EL (cell line): ENCODE measurements at regions not wholly inside any gene's neighbourhood (a gene's known extent, or its start where the extent isn't known, plus 50 kb on each side); places are given as distances from the start of the nearest gene placed in this dataset.

Experiments
- DNase-seq: peaks from one replicate; pipeline ENCODE4 v3.0.0-alpha.2; 2016

- DNase-seq, result peak; percentile 66
Measured at GRCh38 chr3:72336821-72337479, 511.3 kb downstream of the SHQ1 start.

GRCh38 chr3:72336114-72336651, 512.1 kb downstream of the SHQ1 start:
- DNase-seq, result no peak

- DNase-seq, result no peak
Measured at GRCh38 chr3:72335458-72336095, 512.7 kb downstream of the SHQ1 start.

GRCh38 chr3:72334681-72335457, 513.4 kb downstream of the SHQ1 start:
- no peak for DNase-seq

GRCh38 chr3:72332689-72333088, 515.6 kb downstream of the SHQ1 start:
- DNase-seq, result no peak

- no peak for DNase-seq
Measured at GRCh38 chr3:72332036-72332435, 516.2 kb downstream of the SHQ1 start.

- no peak for DNase-seq
Measured at GRCh38 chr3:72331076-72331475, 517.2 kb downstream of the SHQ1 start.

- no peak for DNase-seq
Measured at GRCh38 chr3:72329354-72329753, 518.9 kb downstream of the SHQ1 start.

- no peak for DNase-seq
Measured at GRCh38 chr3:72328755-72329277, 519.4 kb downstream of the SHQ1 start.

- no peak for DNase-seq
Measured at GRCh38 chr3:72327008-72327407, 521.2 kb downstream of the SHQ1 start.

GRCh38 chr3:72324253-72324811, 523.9 kb downstream of the SHQ1 start:
- DNase-seq, result no peak

GRCh38 chr3:72323773-72324172, 524.5 kb downstream of the SHQ1 start:
- DNase-seq, result no peak

- no peak for DNase-seq
Measured at GRCh38 chr3:72322264-72322976, 525.8 kb downstream of the SHQ1 start.

GRCh38 chr3:72320955-72321303, 527.3 kb downstream of the SHQ1 start:
- no peak for DNase-seq

- no peak for DNase-seq
Measured at GRCh38 chr3:72320095-72320954, 527.9 kb downstream of the SHQ1 start.

- DNase-seq, result peak; percentile 56
Measured at GRCh38 chr3:72319194-72320094, 528.8 kb downstream of the SHQ1 start.

GRCh38 chr3:72318504-72319193, 529.6 kb downstream of the SHQ1 start:
- DNase-seq, result no peak

GRCh38 chr3:72317491-72317890, 530.8 kb downstream of the SHQ1 start:
- peak; percentile 18 for DNase-seq

GRCh38 chr3:72316501-72317279, 531.6 kb downstream of the SHQ1 start:
- DNase-seq, result no peak
